GM18868 (cell line): ENCODE measurements at regions not wholly inside any gene's neighbourhood (a gene's known extent, or its start where the extent isn't known, plus 50 kb on each side); places are given as distances from the start of the nearest gene placed in this dataset.

Experiments used
- ATAC-seq: cut with Tn5 transposase; IDR thresholded peaks from one replicate; pipeline ENCODE4 v1.9.1; 2021; ENCODE audit warnings: mild to moderate bottlenecking, moderate library complexity; ENCODE audit not compliant: unreplicated experiment

DNA sequence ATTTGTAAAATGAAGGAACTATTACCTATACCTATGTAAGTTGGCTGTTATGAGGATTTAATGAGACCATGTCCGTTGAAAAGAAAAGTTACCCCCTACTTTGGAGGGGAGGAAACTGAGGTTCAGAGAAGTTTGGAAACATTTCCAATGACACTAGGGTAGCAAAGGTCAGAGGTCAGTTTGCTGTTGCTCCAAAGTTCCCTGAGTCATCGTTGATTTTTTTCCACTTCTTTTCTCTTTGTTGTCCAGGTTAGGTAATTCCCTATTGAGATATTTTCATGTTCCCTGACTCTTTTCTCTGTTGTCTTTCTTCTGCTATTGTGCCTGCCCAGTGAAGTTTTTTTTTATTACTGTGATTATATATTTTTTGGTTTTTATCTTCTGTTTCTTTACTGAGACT, 213.8 kb upstream of the C1orf174 start:
- no peak for ATAC-seq

GRCh38 chr1:4115191-4115900, 215.3 kb upstream of the C1orf174 start:
- no peak for ATAC-seq

DNA sequence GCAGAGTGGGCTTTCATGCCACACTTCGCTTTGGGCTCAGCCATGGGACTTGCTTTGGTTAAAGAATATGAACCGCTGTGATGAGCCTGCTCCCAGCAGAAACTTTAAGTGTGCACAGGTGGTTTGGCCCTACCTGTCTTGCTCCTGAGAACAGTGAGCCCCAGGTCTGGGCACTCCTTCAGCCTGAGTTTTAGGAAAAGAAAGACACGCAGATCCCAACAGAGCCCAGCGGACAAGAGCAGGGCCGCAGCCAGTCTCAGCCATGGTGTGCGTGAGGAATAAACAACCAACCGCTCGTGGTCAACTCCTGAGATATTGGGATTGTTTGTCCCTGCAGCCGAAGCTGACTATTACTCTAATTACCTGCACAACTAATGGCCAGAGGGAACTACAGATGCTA, 217.1 kb upstream of the C1orf174 start:
- ATAC-seq = no peak

GRCh38 chr1:4118746-4119515, 218.9 kb upstream of the C1orf174 start:
- no peak for ATAC-seq

GRCh38 chr1:4119516-4120220, 219.6 kb upstream of the C1orf174 start:
- no peak for ATAC-seq

DNA sequence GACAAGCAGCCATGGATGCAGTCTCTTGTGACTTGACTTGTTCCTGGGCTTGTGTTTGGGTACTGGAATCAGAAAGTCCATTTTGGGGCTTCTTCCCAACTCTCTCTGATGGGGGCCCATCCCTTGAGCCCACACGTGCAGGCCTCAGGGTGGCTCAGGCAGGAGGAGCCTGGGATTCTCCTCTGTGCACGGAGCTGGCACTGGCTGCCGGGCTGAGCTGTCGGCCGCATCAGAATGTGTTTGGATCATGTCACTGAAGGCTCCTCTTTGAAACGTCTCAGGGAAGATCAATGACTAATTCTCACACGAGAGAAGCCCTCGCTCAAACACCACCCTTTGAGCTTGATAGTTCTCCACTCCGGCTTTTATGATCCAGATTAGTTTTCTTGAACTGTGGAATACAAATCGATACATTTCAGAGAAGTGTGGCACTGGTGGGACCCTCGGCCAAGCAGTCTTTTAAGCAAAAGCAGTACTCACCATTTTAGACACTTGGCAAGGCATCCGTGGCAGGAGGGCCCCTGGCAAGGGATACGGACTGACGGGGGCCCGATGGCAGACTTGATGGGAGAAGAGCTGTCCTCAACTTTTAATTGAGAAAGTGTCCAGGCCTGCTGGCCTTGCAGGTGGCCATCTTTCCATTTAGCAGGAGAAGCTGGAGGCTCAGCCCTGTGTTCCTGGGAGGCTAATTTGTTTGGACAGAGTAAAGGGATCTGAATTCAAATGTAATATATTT, 220.7 kb upstream of the C1orf174 start:
- ATAC-seq = no peak

- ATAC-seq = no peak
These were observed 221.2 kb upstream of the C1orf174 start for GRCh38 chr1:4121293-4121684.

DNA sequence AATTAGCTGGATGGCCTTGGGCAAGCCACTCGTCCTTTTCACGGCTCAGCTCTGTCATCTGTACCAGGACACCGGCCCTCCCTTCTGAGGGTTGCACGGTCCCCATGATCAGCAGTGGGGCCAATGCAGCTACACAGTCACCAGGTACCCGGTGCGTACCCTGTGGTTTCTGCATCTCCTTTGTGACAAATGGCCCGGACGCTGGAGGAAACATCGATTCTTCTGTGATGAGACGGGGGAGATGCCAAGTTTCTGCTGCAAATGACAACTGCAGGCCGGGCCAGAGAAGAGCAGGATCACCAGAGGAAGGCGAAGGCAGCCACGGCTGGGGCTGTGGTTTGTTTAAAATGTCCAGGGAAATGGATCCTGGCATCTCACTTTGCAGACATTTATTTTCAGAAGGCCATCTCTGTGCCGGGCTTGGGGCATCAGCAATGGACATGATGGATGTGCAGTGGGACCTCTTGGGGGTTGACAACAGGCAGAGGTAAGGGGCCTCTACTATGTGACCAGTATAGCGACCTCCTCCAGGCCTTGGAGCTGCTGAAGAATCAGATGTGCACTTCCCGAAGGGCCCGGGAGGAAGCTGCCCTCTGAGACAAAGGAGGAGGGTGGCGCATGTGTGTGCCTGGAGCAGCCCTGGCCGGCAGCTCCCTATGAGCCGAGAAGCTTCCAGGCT, 221.9 kb upstream of the C1orf174 start:
- ATAC-seq = no peak

DNA sequence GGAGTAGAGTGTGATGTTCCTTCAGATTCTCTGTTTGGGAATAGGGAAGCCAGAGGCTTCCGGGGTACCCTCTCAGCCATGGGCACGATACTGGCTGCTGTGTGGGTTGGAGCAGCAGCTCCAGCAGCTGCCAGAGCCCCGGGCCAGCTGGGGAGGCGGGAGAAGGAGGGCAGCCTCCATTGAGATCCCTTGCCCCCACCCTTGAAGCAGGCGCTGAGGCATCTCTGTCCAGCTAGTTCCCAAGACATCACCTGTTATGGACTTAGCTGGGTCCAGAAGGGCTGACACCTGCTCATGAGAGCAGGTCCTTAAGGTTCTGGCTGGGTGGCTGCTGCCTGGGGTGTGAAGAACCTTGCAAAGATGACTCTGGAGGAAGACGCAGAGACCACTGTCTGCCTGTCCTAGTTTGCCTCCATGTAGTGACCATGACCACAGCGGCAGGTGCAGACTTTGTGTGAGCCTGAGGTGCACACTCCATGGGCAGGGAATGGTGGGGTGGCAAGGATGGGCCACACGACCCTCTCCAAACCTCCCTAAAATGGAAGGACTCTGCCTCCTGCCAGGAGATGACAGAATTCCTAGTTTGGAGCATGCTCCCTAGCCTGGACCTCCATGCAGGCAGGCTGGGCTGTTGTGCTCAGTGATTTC, 222.6 kb upstream of the C1orf174 start:
- no peak for ATAC-seq

DNA sequence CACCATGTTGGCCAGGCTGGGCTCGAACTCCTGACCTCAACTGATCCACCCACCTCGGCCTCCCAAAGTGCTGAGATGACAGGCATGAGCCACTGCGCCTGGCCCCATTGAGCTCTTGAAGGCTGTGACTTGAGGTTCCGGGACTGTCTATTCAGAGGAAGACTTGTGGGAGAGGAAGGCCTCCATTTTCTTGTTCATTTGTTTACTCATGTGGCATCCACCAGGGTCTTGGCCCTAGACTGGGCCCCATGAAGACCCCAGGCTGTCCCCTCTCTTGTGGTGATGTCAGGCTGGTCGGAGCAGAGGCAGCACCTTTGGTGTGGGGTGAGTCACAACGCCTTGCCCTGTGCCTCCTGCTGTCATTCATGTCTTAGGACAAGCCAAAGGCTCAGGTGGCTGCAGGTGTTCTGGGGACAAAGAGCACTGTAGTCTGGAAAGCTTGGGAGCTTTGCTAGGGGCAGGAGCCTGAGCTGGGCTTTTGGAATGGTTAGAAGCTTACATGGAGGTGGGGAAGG, 224.6 kb upstream of the C1orf174 start:
- ATAC-seq = no peak

GRCh38 chr1:4126251-4126650, 226.2 kb upstream of the C1orf174 start:
- no peak for ATAC-seq

DNA sequence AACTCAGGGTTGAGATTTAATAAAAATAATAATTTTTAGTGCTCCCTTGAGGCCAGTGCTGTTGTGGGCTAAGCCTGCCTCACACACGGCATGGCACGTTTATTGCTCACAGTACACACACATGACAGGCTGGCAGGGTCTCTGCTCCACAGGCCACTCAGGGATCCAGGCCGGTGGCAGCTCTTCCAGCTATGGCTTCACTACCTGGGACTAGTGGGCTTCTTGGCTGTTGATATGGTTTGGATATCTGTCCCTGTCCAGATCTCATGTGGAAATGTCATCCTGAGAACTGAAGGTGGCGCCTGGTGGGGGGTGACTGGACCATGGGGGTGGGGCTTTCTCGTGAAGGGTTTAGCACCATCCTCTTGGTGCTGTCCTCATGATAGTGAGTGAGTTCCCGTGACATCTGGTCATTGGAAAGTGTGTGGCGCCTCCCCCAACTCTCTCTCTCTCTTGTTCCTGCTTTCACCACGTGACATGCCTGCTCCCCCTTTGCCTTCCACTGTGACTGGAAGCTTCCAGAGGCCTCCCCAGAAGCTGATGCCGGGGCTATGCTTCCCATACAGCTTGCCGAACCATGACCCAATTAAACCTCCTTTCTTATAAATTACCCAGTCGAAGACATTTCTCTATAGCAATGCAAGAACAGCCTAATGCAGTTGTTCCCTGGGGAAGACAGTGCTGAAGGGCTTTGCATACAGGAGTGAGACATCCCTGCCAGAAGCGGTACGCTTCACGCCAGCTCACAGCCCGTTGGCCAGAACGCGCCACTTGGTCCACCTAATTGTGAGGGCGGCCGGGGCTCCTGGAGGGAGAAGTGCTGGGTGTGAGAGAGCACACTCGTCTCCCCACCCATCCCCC, 226.9 kb upstream of the C1orf174 start:
- no peak for ATAC-seq

GRCh38 chr1:4127592-4128140, 227.6 kb upstream of the C1orf174 start:
- no peak for ATAC-seq

GRCh38 chr1:4128616-4129015, 228.5 kb upstream of the C1orf174 start:
- ATAC-seq = no peak

DNA sequence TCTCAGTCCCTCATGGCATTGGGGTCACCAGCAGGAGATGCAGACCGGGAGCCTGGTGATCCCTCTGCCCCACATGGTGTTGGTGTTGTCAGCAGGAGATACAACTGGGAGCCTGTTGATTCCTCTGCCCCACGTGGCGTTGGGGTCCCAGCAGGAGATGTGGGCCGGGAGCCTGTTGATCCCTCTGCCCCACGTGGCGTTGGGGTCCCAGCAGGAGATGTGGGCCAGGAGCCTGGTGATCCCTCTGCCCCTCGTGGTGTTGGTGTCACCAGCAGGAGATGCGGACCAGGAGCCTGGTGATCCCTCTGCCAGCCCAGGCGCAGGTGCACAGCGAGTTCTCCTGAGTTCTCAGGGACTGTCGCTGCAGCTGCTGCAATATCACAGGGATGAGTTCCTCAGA, 229.6 kb upstream of the C1orf174 start:
- ATAC-seq = no peak

- no peak for ATAC-seq
These were observed 230.0 kb upstream of the C1orf174 start for GRCh38 chr1:4130096-4130495.

- ATAC-seq = no peak
These were observed 231.7 kb upstream of the C1orf174 start for GRCh38 chr1:4131734-4132133.

DNA sequence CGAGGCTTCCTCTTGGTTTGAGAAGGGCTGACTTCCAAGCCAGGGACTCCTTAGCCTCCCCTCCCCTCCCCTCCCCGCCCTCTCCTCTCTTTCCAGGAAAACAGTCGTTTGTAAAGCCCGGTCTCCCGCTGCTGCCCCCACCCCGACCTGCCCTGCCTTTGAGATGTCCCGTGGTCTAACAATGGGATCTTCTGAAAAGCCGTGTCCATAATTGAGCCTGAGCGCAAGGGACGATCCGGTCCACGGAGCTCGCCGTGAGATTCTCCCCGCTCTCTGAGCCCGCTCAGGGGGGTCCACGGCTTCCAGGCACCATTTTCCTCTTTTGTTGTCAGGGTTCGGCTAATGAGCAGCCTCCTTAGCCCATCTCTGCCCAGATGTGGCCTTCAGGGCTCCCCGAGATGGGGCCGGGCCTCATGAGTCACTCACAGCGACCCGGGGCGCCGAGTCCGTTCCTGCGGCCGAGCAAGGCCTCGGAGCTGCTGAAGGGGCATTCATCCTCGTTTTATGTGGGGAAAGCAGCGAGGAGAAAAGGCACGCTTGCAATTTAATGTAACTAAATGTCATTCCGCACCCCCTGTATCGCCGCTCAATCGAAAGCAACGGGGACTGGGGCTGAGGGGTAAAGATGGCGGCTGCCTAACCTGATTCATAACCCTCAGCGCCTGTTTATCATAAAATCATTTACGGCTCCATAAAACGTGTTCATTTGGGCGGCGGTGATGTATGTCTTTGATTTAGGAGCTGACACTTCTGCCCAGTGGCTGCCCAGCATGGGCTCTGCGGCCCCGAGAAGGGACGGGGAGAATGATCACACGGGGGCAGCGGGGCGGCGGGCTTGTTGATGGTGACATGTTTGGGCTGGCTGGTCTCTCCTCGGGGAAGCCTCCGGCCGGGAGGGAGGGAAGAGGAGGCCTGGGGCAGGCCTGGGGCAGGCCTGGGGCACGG, 232.6 kb upstream of the C1orf174 start:
- ATAC-seq = no peak
